ENCODE measurements at regions not wholly inside any gene's neighbourhood (a gene's known extent, or its start where the extent isn't known, plus 50 kb on each side); places are given as distances from the start of the nearest gene placed in this dataset.

DNA sequence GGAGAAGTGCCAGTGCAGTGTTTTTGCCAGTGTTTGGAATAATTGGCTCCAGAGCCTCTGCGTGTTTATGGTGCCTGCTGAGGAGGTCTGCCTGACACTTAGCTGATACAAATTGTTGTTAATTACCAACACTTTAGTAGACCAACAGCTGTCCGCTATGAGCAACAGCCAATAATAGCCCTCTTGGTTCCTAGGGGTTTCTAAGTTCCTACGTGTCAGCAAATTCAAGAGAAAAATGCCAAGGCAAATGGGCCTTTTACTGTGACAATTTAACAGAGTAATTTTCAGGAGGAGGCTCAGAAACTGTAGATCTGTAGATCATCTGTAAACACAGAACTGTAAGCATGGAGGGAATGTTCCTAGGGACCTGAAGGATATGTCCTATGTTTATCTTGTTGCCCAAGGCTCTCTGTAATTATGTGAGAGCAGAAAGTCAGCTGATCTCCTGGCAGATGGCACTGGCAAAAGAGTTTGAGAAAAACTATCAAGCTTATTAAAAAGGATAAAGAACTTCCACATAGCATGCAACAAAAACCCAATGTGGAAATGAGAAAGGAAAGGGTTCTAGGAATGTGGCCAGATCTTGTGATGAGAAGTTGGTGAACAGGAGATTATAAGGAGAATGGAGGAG, 157.7 kb downstream of the GJA1 start:
- Histone ChIP-seq H3K4me2 (ENCODE audit: control insufficient read depth, insufficient read depth) (no peak overlapping the region), H3K27me3 (replicated peaks in 1 of 2; ENCODE audit: control insufficient read depth in 2 of 2, insufficient read depth in 2 of 2, low read length in 1 of 2) (no peaks in the 10 kb centered on the region), H3K9me3 (replicated peaks; ENCODE audit: control insufficient read depth, insufficient read depth, low read length) (no peaks in the 10 kb centered on the region), H3K36me3 (ENCODE audit: control insufficient read depth in 2 of 2, insufficient read depth in 2 of 2, low read length in 1 of 2) (no peaks in the 10 kb centered on the region), H4K20me1 (ENCODE audit: control insufficient read depth, insufficient read depth) (no peaks in the 10 kb centered on the region), H3K79me2 (ENCODE audit: control insufficient read depth, insufficient read depth, low read length) (no peaks in the 10 kb centered on the region), H3K9ac (ENCODE audit: control insufficient read depth, insufficient read depth, low read length) (no peak overlapping the region), H2AFZ (ENCODE audit: control insufficient read depth, low read depth, low read length) (no peak overlapping the region), H3K4me3 (no peak overlapping the region), H3K4me1 (ENCODE audit: control insufficient read depth, insufficient read depth, low read length) (no peaks in the 10 kb centered on the region), H3K27ac (ENCODE audit: control insufficient read depth, insufficient read depth) (no peak overlapping the region)
- no TSS peak for BruUV-seq (replicated peaks)
- 43% methylated on average over 3 of the region's 3 CpGs for WGBS (ENCODE audit: insufficient coverage, insufficient replicate concordance, low lambda C conversion rate, missing lambda C conversion rate)
- ChIA-PET SMC1A (ENCODE audit: uncharacterized antibody, unreplicated experiment) (no interaction called here), CTCF (interaction anchor here (1.1 to 1.3 kb wide), 2 partner anchors 26 to 937 kb away, joined by 3 read pairs; no protein-coding TSS in a partner anchor), POLR2A (no interaction called here), RAD21 (ENCODE audit: unreplicated experiment) (no interaction called here)
- intact Hi-C loops (cut with micrococcal nuclease; ENCODE audit: unreplicated experiment) (no loop called here), in situ Hi-C loops (cut with MboI) (no loop called here)
- FAIRE-seq: no peak
- ATAC-seq: no peak
- DNase-seq (ENCODE audit: low read depth, low spot score): no peak
- TF ChIP-seq HDAC2 (IDR thresholded peaks at IDR 0.05) (no peak), BCL11A (IDR thresholded peaks at IDR 0.05; ENCODE audit: low read depth, low read length) (no peak), POLR2A (IDR thresholded peaks at IDR 0.05; ENCODE audit: low read depth, low read length) (no peak), FOXK2 (IDR thresholded peaks at IDR 0.05) (no peak), ZSCAN29 (IDR thresholded peaks at IDR 0.05) (no peak), YBX1 (IDR thresholded peaks at IDR 0.05) (no peak)
- TF ChIP-seq, protein P1, sequence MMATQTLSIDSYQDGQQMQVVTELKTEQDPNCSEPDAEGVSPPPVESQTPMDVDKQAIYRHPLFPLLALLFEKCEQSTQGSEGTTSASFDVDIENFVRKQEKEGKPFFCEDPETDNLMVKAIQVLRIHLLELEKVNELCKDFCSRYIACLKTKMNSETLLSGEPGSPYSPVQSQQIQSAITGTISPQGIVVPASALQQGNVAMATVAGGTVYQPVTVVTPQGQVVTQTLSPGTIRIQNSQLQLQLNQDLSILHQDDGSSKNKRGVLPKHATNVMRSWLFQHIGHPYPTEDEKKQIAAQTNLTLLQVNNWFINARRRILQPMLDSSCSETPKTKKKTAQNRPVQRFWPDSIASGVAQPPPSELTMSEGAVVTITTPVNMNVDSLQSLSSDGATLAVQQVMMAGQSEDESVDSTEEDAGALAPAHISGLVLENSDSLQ (IDR thresholded peaks at IDR 0.05): no peak
- TF ChIP-seq, protein P2, sequence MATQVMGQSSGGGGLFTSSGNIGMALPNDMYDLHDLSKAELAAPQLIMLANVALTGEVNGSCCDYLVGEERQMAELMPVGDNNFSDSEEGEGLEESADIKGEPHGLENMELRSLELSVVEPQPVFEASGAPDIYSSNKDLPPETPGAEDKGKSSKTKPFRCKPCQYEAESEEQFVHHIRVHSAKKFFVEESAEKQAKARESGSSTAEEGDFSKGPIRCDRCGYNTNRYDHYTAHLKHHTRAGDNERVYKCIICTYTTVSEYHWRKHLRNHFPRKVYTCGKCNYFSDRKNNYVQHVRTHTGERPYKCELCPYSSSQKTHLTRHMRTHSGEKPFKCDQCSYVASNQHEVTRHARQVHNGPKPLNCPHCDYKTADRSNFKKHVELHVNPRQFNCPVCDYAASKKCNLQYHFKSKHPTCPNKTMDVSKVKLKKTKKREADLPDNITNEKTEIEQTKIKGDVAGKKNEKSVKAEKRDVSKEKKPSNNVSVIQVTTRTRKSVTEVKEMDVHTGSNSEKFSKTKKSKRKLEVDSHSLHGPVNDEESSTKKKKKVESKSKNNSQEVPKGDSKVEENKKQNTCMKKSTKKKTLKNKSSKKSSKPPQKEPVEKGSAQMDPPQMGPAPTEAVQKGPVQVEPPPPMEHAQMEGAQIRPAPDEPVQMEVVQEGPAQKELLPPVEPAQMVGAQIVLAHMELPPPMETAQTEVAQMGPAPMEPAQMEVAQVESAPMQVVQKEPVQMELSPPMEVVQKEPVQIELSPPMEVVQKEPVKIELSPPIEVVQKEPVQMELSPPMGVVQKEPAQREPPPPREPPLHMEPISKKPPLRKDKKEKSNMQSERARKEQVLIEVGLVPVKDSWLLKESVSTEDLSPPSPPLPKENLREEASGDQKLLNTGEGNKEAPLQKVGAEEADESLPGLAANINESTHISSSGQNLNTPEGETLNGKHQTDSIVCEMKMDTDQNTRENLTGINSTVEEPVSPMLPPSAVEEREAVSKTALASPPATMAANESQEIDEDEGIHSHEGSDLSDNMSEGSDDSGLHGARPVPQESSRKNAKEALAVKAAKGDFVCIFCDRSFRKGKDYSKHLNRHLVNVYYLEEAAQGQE (IDR thresholded peaks at IDR 0.05; ENCODE audit: low read depth, low read length): no peak

All from GM12878 (cell line).